Chondrocyte (in vitro differentiated cells): ENCODE measurements at regions not wholly inside any gene's neighbourhood (a gene's known extent, or its start where the extent isn't known, plus 50 kb on each side); places are given as distances from the start of the nearest gene placed in this dataset.
A peak's percentile ranks its signal among the peaks of the same experiment; 100 is the strongest.

Experiments
- DNase-seq: peaks from one replicate; pipeline ENCODE4 v3.0.0; 2021; ENCODE audit warnings: mixed read lengths, low spot score
- H3K27ac Mint-ChIP-seq: one replicate; pipeline ENCODE4 v1.8.0; 2021; ENCODE audit warnings: mild to moderate bottlenecking, moderate library complexity, mixed read lengths; ENCODE audit not compliant: unreplicated experiment
- H3K27me3 Mint-ChIP-seq: 2 replicates; pipeline ENCODE4 v1.8.0; 2021; ENCODE audit warnings: low read depth, mixed read lengths
- H3K36me3 Mint-ChIP-seq: 2 replicates; pipeline ENCODE4 v1.8.0; 2021; ENCODE audit warnings: low read depth, mixed read lengths
- H3K4me1 Mint-ChIP-seq: 2 replicates; pipeline ENCODE4 v1.8.0; 2021; ENCODE audit warnings: low read depth, mild to moderate bottlenecking, mixed read lengths
- H3K4me3 Mint-ChIP-seq: one replicate; pipeline ENCODE4 v1.8.0; 2021; ENCODE audit warnings: mild to moderate bottlenecking, moderate library complexity, mixed read lengths; ENCODE audit not compliant: unreplicated experiment
- H3K9me3 Mint-ChIP-seq: 2 replicates; pipeline ENCODE4 v1.8.0; 2021; ENCODE audit warnings: low read depth, mixed read lengths
- CTCF ChIP-seq: fragments of 200-600 bp; sonication (generic); IDR thresholded peaks from 2 replicates; pipeline ENCODE4 v1.5.0; 2021; ENCODE audit warnings: antibody characterized with exemption, mild to moderate bottlenecking, moderate library complexity

GRCh38 chr5:156006026-156006647 lies 320.8 kb upstream of the SGCD start:
- H3K27me3 Mint-ChIP-seq = peaks cover 9% of the 10 kb centered on the region
- no peaks in the 10 kb centered on the region for H3K36me3 Mint-ChIP-seq
- H3K4me3 Mint-ChIP-seq = no peak overlapping the region
- peaks cover 3% of the 10 kb centered on the region for H3K9me3 Mint-ChIP-seq
- H3K4me1 Mint-ChIP-seq = no peaks in the 10 kb centered on the region
- no peak for TF ChIP-seq CTCF
- DNase-seq = no peak
- H3K27ac Mint-ChIP-seq = no peak overlapping the region

- Mint-ChIP-seq H3K36me3 (no peaks in the 10 kb centered on the region), H3K9me3 (peaks cover 3% of the 10 kb centered on the region), H3K4me1 (no peaks in the 10 kb centered on the region), H3K27ac (no peak overlapping the region), H3K4me3 (no peak overlapping the region), H3K27me3 (peaks cover 7% of the 10 kb centered on the region)
- TF ChIP-seq CTCF = no peak
- no peak for DNase-seq
Measured at GRCh38 chr5:156008844-156009243, 318.1 kb upstream of the SGCD start.

GRCh38 chr5:156009583-156009982 lies 317.4 kb upstream of the SGCD start:
- no peak for TF ChIP-seq CTCF
- Mint-ChIP-seq H3K27ac (no peak overlapping the region), H3K4me1 (no peaks in the 10 kb centered on the region), H3K9me3 (peaks cover 3% of the 10 kb centered on the region), H3K36me3 (no peaks in the 10 kb centered on the region), H3K27me3 (peaks cover 7% of the 10 kb centered on the region), H3K4me3 (no peak overlapping the region)
- DNase-seq = no peak

GRCh38 chr5:156015137-156015536 lies 311.8 kb upstream of the SGCD start:
- H3K36me3 Mint-ChIP-seq = no peaks in the 10 kb centered on the region
- H3K9me3 Mint-ChIP-seq = no peaks in the 10 kb centered on the region
- H3K27me3 Mint-ChIP-seq = peaks cover 9% of the 10 kb centered on the region
- peak; percentile 46 for TF ChIP-seq CTCF
- H3K4me3 Mint-ChIP-seq = no peak overlapping the region
- H3K27ac Mint-ChIP-seq = no peak overlapping the region
- H3K4me1 Mint-ChIP-seq = no peaks in the 10 kb centered on the region
- no peak for DNase-seq

- no peak for DNase-seq
- peaks cover 9% of the 10 kb centered on the region for H3K27me3 Mint-ChIP-seq
- H3K4me1 Mint-ChIP-seq = no peaks in the 10 kb centered on the region
- TF ChIP-seq CTCF = no peak
- H3K4me3 Mint-ChIP-seq = no peak overlapping the region
- no peaks in the 10 kb centered on the region for H3K36me3 Mint-ChIP-seq
- no peak overlapping the region for H3K27ac Mint-ChIP-seq
- no peaks in the 10 kb centered on the region for H3K9me3 Mint-ChIP-seq
Measured at GRCh38 chr5:156019130-156019529, 307.8 kb upstream of the SGCD start.
